Hepatocyte (in vitro differentiated cells): ENCODE measurements at regions not wholly inside any gene's neighbourhood (a gene's known extent, or its start where the extent isn't known, plus 50 kb on each side); places are given as distances from the start of the nearest gene placed in this dataset.

ENCODE experiments used
- DNase-seq: peaks from one replicate; pipeline ENCODE4 v3.0.0-alpha.2; 2016; ENCODE audit warnings: low spot score
- H2AFZ ChIP-seq: fragments of 200-600 bp; sonication (generic); 2 replicates; pipeline ENCODE4 v1.6.0; 2016; ENCODE audit warnings: antibody characterized with exemption, mild to moderate bottlenecking
- H3K27ac ChIP-seq: fragments of 200-600 bp; sonication (generic); 2 replicates; pipeline ENCODE4 v1.5.1; 2016; ENCODE audit warnings: mild to moderate bottlenecking
- H3K27me3 ChIP-seq: fragments of 200-600 bp; sonication (generic); 2 replicates; pipeline ENCODE4 v1.6.1; 2016
- H3K36me3 ChIP-seq: fragments of 200-600 bp; sonication (generic); replicated peaks from 2 replicates; pipeline ENCODE4 v1.5.1; 2016; ENCODE audit warnings: low read depth; ENCODE audit not compliant: insufficient read depth
- H3K4me1 ChIP-seq: fragments of 200-600 bp; sonication (generic); 2 replicates; pipeline ENCODE4 v1.5.1; 2016; ENCODE audit warnings: mild to moderate bottlenecking, moderate library complexity; ENCODE audit not compliant: insufficient read depth
- H3K4me2 ChIP-seq: fragments of 200-600 bp; sonication (generic); 2 replicates; pipeline ENCODE4 v1.6.0; 2016
- H3K4me3 ChIP-seq: fragments of 200-600 bp; sonication (generic); 2 replicates; pipeline ENCODE4 v1.5.1; 2016; ENCODE audit warnings: mild to moderate bottlenecking
- H3K79me2 ChIP-seq: fragments of 200-600 bp; sonication (generic); 2 replicates; pipeline ENCODE4 v1.6.0; 2017; ENCODE audit warnings: mild to moderate bottlenecking
- H3K9me2 ChIP-seq: fragments of 200-600 bp; sonication (generic); replicated peaks from 2 replicates; pipeline ENCODE4 v1.6.0; 2017; ENCODE audit warnings: mild to moderate bottlenecking; ENCODE audit not compliant: insufficient read depth
- H3K9me3 ChIP-seq: fragments of 200-600 bp; sonication (generic); 2 replicates; pipeline ENCODE4 v1.5.1; 2016; ENCODE audit warnings: low read depth, mild to moderate bottlenecking
- H4K20me1 ChIP-seq: fragments of 200-600 bp; sonication (generic); 2 replicates; pipeline ENCODE4 v1.6.0; 2016; ENCODE audit warnings: mild to moderate bottlenecking; ENCODE audit not compliant: insufficient read depth, poor library complexity, severe bottlenecking
- EZH2 ChIP-seq: fragments of 200-600 bp; sonication (generic); IDR thresholded peaks from 2 replicates; pipeline ENCODE4 v1.6.1; 2016; ENCODE audit warnings: antibody characterized with exemption, mild to moderate bottlenecking, borderline replicate concordance
- EZH2phosphoT487 ChIP-seq: fragments of 200-600 bp; sonication (generic); IDR thresholded peaks from one replicate; pipeline ENCODE4 v1.6.1; 2018; ENCODE audit warnings: antibody characterized with exemption, mild to moderate bottlenecking, low read depth, moderate library complexity; ENCODE audit not compliant: unreplicated experiment, severe bottlenecking
- WGBS: methylation state at CpG from one replicate; pipeline ENCODE4 v1.1.6; 2016; ENCODE audit warnings: low lambda C conversion rate; ENCODE audit errors: missing lambda C conversion rate; 5-methylcytosine and 5-hydroxymethylcytosine counted together
- TF ChIP-seq, protein P1 (sequence below): fragments of 200-600 bp; sonication (generic); IDR thresholded peaks from 2 replicates; pipeline ENCODE4 v1.5.1; 2016; ENCODE audit warnings: antibody characterized with exemption, mild to moderate bottlenecking; ENCODE audit not compliant: poor library complexity

DNA sequence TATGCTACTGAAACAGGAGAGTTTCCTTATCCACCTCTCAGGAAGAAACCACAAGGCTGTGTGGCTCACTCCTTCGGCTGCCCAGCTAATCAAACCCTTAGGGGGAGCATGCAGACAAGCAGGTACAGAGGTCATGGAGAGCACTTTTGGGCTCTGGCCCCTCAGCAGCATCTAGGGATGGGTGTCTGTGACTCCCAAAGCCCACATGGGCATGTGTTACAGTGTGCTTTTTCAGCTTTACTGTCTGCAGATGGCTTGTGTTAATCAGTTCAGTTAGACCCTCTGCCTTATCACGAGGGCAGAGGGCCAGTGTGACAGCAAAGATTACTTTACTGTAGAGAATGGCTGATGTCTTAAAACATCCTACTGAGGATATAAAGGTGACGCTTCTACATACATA is 447.4 kb downstream of the PCDH10 start:
- no peak overlapping the region for H3K27ac ChIP-seq
- 50% methylated on average over 3 of the region's 3 CpGs for WGBS
- no peak overlapping the region for H2AFZ ChIP-seq
- no peak for DNase-seq
- H3K4me1 ChIP-seq, result no peaks in the 10 kb centered on the region
- no peaks in the 10 kb centered on the region for H4K20me1 ChIP-seq
- no peak overlapping the region for H3K4me3 ChIP-seq
- no peak for TF ChIP-seq EZH2
- TF ChIP-seq EZH2phosphoT487, result no peak
- TF ChIP-seq, protein P1, sequence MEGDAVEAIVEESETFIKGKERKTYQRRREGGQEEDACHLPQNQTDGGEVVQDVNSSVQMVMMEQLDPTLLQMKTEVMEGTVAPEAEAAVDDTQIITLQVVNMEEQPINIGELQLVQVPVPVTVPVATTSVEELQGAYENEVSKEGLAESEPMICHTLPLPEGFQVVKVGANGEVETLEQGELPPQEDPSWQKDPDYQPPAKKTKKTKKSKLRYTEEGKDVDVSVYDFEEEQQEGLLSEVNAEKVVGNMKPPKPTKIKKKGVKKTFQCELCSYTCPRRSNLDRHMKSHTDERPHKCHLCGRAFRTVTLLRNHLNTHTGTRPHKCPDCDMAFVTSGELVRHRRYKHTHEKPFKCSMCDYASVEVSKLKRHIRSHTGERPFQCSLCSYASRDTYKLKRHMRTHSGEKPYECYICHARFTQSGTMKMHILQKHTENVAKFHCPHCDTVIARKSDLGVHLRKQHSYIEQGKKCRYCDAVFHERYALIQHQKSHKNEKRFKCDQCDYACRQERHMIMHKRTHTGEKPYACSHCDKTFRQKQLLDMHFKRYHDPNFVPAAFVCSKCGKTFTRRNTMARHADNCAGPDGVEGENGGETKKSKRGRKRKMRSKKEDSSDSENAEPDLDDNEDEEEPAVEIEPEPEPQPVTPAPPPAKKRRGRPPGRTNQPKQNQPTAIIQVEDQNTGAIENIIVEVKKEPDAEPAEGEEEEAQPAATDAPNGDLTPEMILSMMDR, result no peak
- H3K4me2 ChIP-seq, result no peak overlapping the region
- H3K9me3 ChIP-seq, result no peaks in the 10 kb centered on the region
- no peaks in the 10 kb centered on the region for H3K36me3 ChIP-seq
- no peaks in the 10 kb centered on the region for H3K79me2 ChIP-seq
- H3K9me2 ChIP-seq, result no peaks in the 10 kb centered on the region
- H3K27me3 ChIP-seq, result no peaks in the 10 kb centered on the region

DNA sequence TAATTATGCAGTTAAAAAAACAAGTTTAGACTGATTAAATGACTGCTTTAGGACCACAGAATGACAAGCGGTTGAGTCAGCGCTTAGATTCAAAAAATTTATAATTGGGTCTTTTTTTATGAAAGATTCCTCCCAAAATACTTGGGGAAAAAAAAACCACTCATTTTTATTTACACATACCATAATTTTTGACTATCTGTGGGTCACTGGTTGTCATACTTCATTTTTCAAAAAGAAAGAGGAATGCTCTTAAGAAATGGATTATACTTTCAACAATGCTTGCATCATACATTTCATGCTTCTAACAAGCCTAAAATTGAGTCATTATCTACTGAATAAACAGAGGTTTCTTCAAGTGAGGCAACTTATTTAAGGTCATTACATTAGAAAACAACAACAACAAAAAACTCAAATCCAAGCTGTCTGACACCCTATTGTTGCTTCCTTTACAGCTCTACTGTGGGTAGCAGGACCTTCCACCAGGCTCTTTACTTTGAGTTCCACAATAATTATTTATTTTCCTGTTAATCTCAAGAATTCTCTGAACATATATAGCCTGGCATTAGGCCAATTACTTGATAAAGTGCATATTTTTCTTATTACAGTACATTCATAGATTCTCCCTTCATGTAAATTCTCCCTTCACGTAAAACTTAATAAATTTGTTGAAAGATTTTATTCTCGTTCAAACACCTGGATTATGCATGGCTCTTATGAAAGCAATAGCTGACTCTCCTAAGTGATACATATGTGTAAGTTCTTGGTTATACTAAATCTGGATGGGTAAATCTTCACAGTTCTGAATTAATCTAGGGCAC is 445.5 kb downstream of the PCDH10 start:
- H3K27me3 ChIP-seq, result no peaks in the 10 kb centered on the region
- no peaks in the 10 kb centered on the region for H3K36me3 ChIP-seq
- H3K4me1 ChIP-seq, result no peaks in the 10 kb centered on the region
- WGBS, result 86% methylated on average over 4 of the region's 4 CpGs
- no peaks in the 10 kb centered on the region for H3K79me2 ChIP-seq
- no peaks in the 10 kb centered on the region for H4K20me1 ChIP-seq
- TF ChIP-seq EZH2, result no peak
- no peak for TF ChIP-seq EZH2phosphoT487
- TF ChIP-seq, protein P1, result no peak
- DNase-seq, result no peak
- H3K9me2 ChIP-seq, result no peaks in the 10 kb centered on the region
- H3K9me3 ChIP-seq, result no peaks in the 10 kb centered on the region
- H3K27ac ChIP-seq, result no peak overlapping the region
- H2AFZ ChIP-seq, result no peak overlapping the region
- no peak overlapping the region for H3K4me3 ChIP-seq
- H3K4me2 ChIP-seq, result no peak overlapping the region

DNA sequence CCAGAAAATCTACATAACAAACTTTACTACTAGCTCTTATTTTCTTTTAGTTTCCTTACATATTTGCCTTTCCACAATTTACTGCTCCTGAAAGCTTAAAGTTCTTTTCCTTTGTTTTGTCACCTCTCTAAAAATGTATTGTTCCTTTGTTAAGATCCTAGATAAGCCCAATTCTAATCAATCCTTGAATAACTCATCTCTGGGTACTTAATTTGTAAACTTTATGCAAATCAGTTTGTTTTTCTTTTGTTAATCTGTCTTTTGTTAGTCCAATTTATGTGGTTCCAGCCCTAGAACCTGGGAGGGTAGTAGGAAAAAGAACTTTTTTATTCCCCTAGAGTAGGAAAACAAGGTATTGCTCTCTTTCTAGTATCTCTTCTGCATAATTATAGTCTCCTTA is 444.7 kb downstream of the PCDH10 start:
- Histone ChIP-seq H3K4me2 (no peak overlapping the region), H2AFZ (no peak overlapping the region), H3K9me3 (no peaks in the 10 kb centered on the region), H3K4me3 (no peak overlapping the region), H3K27me3 (no peaks in the 10 kb centered on the region), H3K27ac (no peak overlapping the region), H3K4me1 (no peaks in the 10 kb centered on the region), H3K9me2 (no peaks in the 10 kb centered on the region), H4K20me1 (no peaks in the 10 kb centered on the region), H3K36me3 (no peaks in the 10 kb centered on the region), H3K79me2 (no peaks in the 10 kb centered on the region)
- no peak for TF ChIP-seq EZH2
- TF ChIP-seq EZH2phosphoT487, result no peak
- TF ChIP-seq, protein P1, result no peak
- DNase-seq, result no peak
